ENCODE measurements at regions not wholly inside any gene's neighbourhood (a gene's known extent, or its start where the extent isn't known, plus 50 kb on each side); places are given as distances from the start of the nearest gene placed in this dataset.

DNA sequence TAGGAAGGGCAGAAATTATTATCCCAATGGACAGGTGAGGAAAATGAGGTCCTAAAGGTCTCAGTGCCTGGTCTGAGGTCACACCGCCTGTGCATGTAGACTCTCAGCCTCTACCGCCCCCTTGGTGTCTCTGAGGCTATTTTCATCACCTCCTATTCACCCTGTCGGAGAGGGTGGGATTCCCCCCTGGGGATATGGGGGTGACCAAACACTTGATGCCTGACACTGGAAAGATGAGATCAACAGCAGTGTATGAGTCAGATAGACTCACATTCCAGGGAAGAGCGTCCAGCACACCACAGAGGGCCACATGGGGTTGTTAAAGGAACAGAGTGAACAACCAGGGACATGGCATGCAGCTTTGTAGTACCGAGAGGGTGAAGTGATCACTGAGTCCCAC, 199.7 kb downstream of the SMAD2 start:
- CTCF ChIA-PET, result no interaction called here
- no peaks in the 10 kb centered on the region for H3K79me1 ChIP-seq (ENCODE audit: low read depth in 1 of 2, low read length in 2 of 2)
- in situ Hi-C loops (cut with MboI; ENCODE audit: low sequenced_read_pairs) (no loop called here), intact Hi-C loops (cut with micrococcal nuclease) (no loop called here), dilution Hi-C loops (cut with HindIII; ENCODE audit: low sequenced_read_pairs, unreplicated experiment) (no loop called here)
- ATAC-seq (ENCODE audit: low read depth) (no peak; the same call in 1 of the 2 replicates), DNase-seq (peak; percentile 4)
- H4K20me1 ChIP-seq (ENCODE audit: insufficient read depth, low read length), result no peaks in the 10 kb centered on the region
- H4K91ac ChIP-seq (ENCODE audit: insufficient read depth, low read depth, low read length), result no peak overlapping the region
- H4K5ac ChIP-seq (ENCODE audit: low read depth, low read length), result no peak overlapping the region
- H3K14ac ChIP-seq (replicated peaks; ENCODE audit: low read depth, low read length), result no peak overlapping the region
- POLR2A ChIA-PET (ENCODE audit: unreplicated experiment), result no interaction called here
- no peaks in the 10 kb centered on the region for H3K4me1 ChIP-seq (ENCODE audit: control insufficient read depth, insufficient read depth, low read length)
- H2AFZ ChIP-seq (replicated peaks; ENCODE audit: low read length, poor library complexity), result no peak overlapping the region
- no peaks in the 10 kb centered on the region for H3K9me1 ChIP-seq (ENCODE audit: insufficient read depth, low read length)
- no peak overlapping the region for H3K56ac ChIP-seq (ENCODE audit: extremely low read depth, insufficient read depth, low read length)
- H3K9me3 ChIP-seq (ENCODE audit: control insufficient read depth, insufficient read depth, low read length), result no peaks in the 10 kb centered on the region
- no peak overlapping the region for H2BK5ac ChIP-seq (ENCODE audit: low read depth, low read length, poor library complexity, severe bottlenecking)
- H2BK120ac ChIP-seq (ENCODE audit: low read depth, low read length), result no peak overlapping the region
- no peaks in the 10 kb centered on the region for H3K36me3 ChIP-seq (ENCODE audit: control insufficient read depth, insufficient read depth, low read length)
- H3K4me2 ChIP-seq (ENCODE audit: low read depth, low read length), result no peak overlapping the region
- TF ChIP-seq CTCF (conservative IDR thresholded peaks at IDR 0.05; ENCODE audit: low read depth, low read length) (no peak), CHD1 (IDR thresholded peaks at IDR 0.05; ENCODE audit: low read depth, low read length) (no peak), CEBPB (IDR thresholded peaks at IDR 0.05; ENCODE audit: low read depth, low read length) (no peak), MAFK (IDR thresholded peaks at IDR 0.05; ENCODE audit: low read depth, low read length) (no peak), SMC3 (IDR thresholded peaks at IDR 0.05; ENCODE audit: low read depth, low read length) (no peak), MXI1 (IDR thresholded peaks at IDR 0.05; ENCODE audit: borderline replicate concordance, low read depth, low read length) (no peak), NFE2L2 (IDR thresholded peaks at IDR 0.05; ENCODE audit: low read depth, low read length) (no peak), USF2 (IDR thresholded peaks at IDR 0.05; ENCODE audit: low read depth, low read length) (no peak), RAD21 (IDR thresholded peaks at IDR 0.05; ENCODE audit: low read length) (no peak), FOS (IDR thresholded peaks at IDR 0.05; ENCODE audit: low read depth, low read length) (no peak), RCOR1 (IDR thresholded peaks at IDR 0.05; ENCODE audit: insufficient replicate concordance, low read length) (no peak), RFX5 (IDR thresholded peaks at IDR 0.05; ENCODE audit: low read depth, low read length) (no peak)
- TF ChIP-seq, protein P1, sequence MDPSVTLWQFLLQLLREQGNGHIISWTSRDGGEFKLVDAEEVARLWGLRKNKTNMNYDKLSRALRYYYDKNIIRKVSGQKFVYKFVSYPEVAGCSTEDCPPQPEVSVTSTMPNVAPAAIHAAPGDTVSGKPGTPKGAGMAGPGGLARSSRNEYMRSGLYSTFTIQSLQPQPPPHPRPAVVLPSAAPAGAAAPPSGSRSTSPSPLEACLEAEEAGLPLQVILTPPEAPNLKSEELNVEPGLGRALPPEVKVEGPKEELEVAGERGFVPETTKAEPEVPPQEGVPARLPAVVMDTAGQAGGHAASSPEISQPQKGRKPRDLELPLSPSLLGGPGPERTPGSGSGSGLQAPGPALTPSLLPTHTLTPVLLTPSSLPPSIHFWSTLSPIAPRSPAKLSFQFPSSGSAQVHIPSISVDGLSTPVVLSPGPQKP (IDR thresholded peaks at IDR 0.05; ENCODE audit: borderline replicate concordance, low read depth, low read length), result no peak
- no peak overlapping the region for H4K8ac ChIP-seq (ENCODE audit: low read depth in 2 of 2, low read length in 2 of 2)
- H3K4ac ChIP-seq (ENCODE audit: low read depth, low read length), result no peak overlapping the region
- no peak overlapping the region for H3K4me3 ChIP-seq (ENCODE audit: insufficient read depth, low read depth, low read length)
- no peak overlapping the region for H2AK5ac ChIP-seq (ENCODE audit: low read depth, low read length)
- H3K27ac ChIP-seq (ENCODE audit: insufficient read depth, low read length), result no peak overlapping the region
- no TSS peak for BruUV-seq (replicated peaks)
- no peaks in the 10 kb centered on the region; the same call in 1 of the 2 replicates for H3K27me3 ChIP-seq (ENCODE audit: control insufficient read depth, insufficient read depth, low read length)
- no peak overlapping the region for H3K9ac ChIP-seq (ENCODE audit: low read depth, low read length)
- H3K18ac ChIP-seq (ENCODE audit: low read depth, low read length), result no peak overlapping the region
- no peak overlapping the region for H2BK20ac ChIP-seq (ENCODE audit: low read depth, low read length)
- H2AK9ac ChIP-seq (replicated peaks; ENCODE audit: low read depth, low read length, poor library complexity), result no peak overlapping the region
- H3K23ac ChIP-seq (ENCODE audit: low read depth, low read length), result no peak overlapping the region
- WGBS, 2 experiments (ENCODE audit: extremely low coverage in 2 of 2, insufficient read length in 1 of 2), result 60% methylated on average over 1 of the region's 5 CpGs; no CpG with 5 or more reads in 1 of the 2 experiments
- H2BK15ac ChIP-seq (ENCODE audit: low read depth, low read length), result no peak overlapping the region
